ENCODE measurements at regions not wholly inside any gene's neighbourhood (a gene's known extent, or its start where the extent isn't known, plus 50 kb on each side); places are given as distances from the start of the nearest gene placed in this dataset.

GRCh38 chr4:20433097-20433705 lies 181.5 kb downstream of the SLIT2 start:
- Histone ChIP-seq H3K9ac (ENCODE audit: insufficient read depth, low read depth, low read length) (no peak overlapping the region), H2AFZ (ENCODE audit: low read length) (no peak overlapping the region), H3K4me2 (ENCODE audit: low read depth, low read length) (no peak overlapping the region), H3K79me2 (ENCODE audit: insufficient read depth, low read length) (no peaks in the 10 kb centered on the region), H3K27ac (ENCODE audit: extremely low read length, insufficient read depth, low read length) (no peak overlapping the region), H3K27me3 (ENCODE audit: control insufficient read depth in 1 of 2, insufficient read depth in 2 of 2, low read length in 2 of 2) (no peaks in the 10 kb centered on the region), H4K20me1 (ENCODE audit: insufficient read depth, low read length) (no peaks in the 10 kb centered on the region), H3K9me3 (ENCODE audit: low read length) (no peaks in the 10 kb centered on the region), H3K4me3 (replicated peaks in 1 of 3; ENCODE audit: insufficient read depth in 1 of 3, low read depth in 2 of 3, low read length in 3 of 3) (no peak overlapping the region), H3K36me3 (replicated peaks in 1 of 2; ENCODE audit: control insufficient read depth in 1 of 2, insufficient read depth in 2 of 2, low read length in 2 of 2) (no peaks in the 10 kb centered on the region), H3K4me1 (ENCODE audit: insufficient read depth, low read length) (no peaks in the 10 kb centered on the region)
- DNase-seq (ENCODE audit: low spot score) (no peak), ATAC-seq (no peak), FAIRE-seq (no peak)
- WGBS (ENCODE audit: low lambda C conversion rate), result 1% methylated on average over 5 of the region's 5 CpGs
- BruUV-seq (replicated peaks), result no TSS peak
- in situ Hi-C loops (cut with HindIII; ENCODE audit: extremely low pct_ligation_motif_present, low pct_unique_long_range_greater_than_20kb) (no loop called here), intact Hi-C loops (cut with micrococcal nuclease; ENCODE audit: unreplicated experiment) (no loop called here)
- ChIA-PET POLR2A (no interaction called here), CTCF (ENCODE audit: low intra/inter-chr PET ratio, low total read pairs) (no interaction called here)
- TF ChIP-seq ZNF782 (CRISPR knock-in tag; IDR thresholded peaks at IDR 0.05; ENCODE audit: borderline replicate concordance) (no peak), HNRNPL (IDR thresholded peaks at IDR 0.05; ENCODE audit: low read depth, low read length) (0 out of 2 replicates have a peak, but pooled peaks have one; percentile 20), ZFP91 (CRISPR knock-in tag; IDR thresholded peaks at IDR 0.05; ENCODE audit: borderline replicate concordance) (no peak), ZSCAN29 (CRISPR knock-in tag; conservative IDR thresholded peaks at IDR 0.05) (no peak), ZFP1 (CRISPR knock-in tag; IDR thresholded peaks at IDR 0.05) (no peak)

- DNase-seq (ENCODE audit: low spot score) (no peak), FAIRE-seq (no peak), ATAC-seq (no peak)
- intact Hi-C loops (cut with micrococcal nuclease; ENCODE audit: unreplicated experiment), result no loop called here
- no peak overlapping the region for H3K4me3 ChIP-seq (replicated peaks in 1 of 3; ENCODE audit: insufficient read depth in 1 of 3, low read depth in 2 of 3, low read length in 3 of 3)
- BruUV-seq (replicated peaks), result no TSS peak
- no peaks in the 10 kb centered on the region for H3K27me3 ChIP-seq (ENCODE audit: control insufficient read depth in 1 of 2, insufficient read depth in 2 of 2, low read length in 2 of 2)
- H3K4me2 ChIP-seq (ENCODE audit: low read depth, low read length), result no peak overlapping the region
- ChIA-PET POLR2A (no interaction called here), CTCF (ENCODE audit: low intra/inter-chr PET ratio, low total read pairs) (no interaction called here)
- no peaks in the 10 kb centered on the region for H3K4me1 ChIP-seq (ENCODE audit: insufficient read depth, low read length)
- H3K79me2 ChIP-seq (ENCODE audit: insufficient read depth, low read length), result no peaks in the 10 kb centered on the region
- no peak overlapping the region for H3K27ac ChIP-seq (ENCODE audit: extremely low read length, insufficient read depth, low read length)
- WGBS (ENCODE audit: low lambda C conversion rate), result 1% methylated on average over 3 of the region's 3 CpGs
- H2AFZ ChIP-seq (ENCODE audit: low read length), result no peak overlapping the region
- TF ChIP-seq HMG20B (CRISPR knock-in tag; conservative IDR thresholded peaks at IDR 0.05), result no peak
- TF ChIP-seq ZNF761 (CRISPR knock-in tag; conservative IDR thresholded peaks at IDR 0.05), result no peak
- no peak for TF ChIP-seq CERS6 (CRISPR knock-in tag; IDR thresholded peaks at IDR 0.05)
- TF ChIP-seq LBX2 (CRISPR knock-in tag; IDR thresholded peaks at IDR 0.05; ENCODE audit: borderline replicate concordance), result no peak
- TF ChIP-seq ZNF879 (CRISPR knock-in tag; IDR thresholded peaks at IDR 0.05), result no peak
- no peak for TF ChIP-seq MIER3 (CRISPR knock-in tag; IDR thresholded peaks at IDR 0.05; ENCODE audit: borderline replicate concordance)
- no peak for TF ChIP-seq ZMAT5 (CRISPR knock-in tag; IDR thresholded peaks at IDR 0.05; ENCODE audit: borderline replicate concordance, low read depth)
- TF ChIP-seq BCLAF1 (IDR thresholded peaks at IDR 0.05), result no peak
- in situ Hi-C loops (cut with HindIII; ENCODE audit: extremely low pct_ligation_motif_present, low pct_unique_long_range_greater_than_20kb), result no loop called here
- no peaks in the 10 kb centered on the region for H3K9me3 ChIP-seq (ENCODE audit: low read length)
- no peak overlapping the region for H3K9ac ChIP-seq (ENCODE audit: insufficient read depth, low read depth, low read length)
- no peaks in the 10 kb centered on the region for H3K36me3 ChIP-seq (replicated peaks in 1 of 2; ENCODE audit: control insufficient read depth in 1 of 2, insufficient read depth in 2 of 2, low read length in 2 of 2)
- H4K20me1 ChIP-seq (ENCODE audit: insufficient read depth, low read length), result no peaks in the 10 kb centered on the region
Observed at GRCh38 chr4:20440170-20440569, 188.5 kb downstream of the SLIT2 start.
